ENCODE measurements at regions not wholly inside any gene's neighbourhood (a gene's known extent, or its start where the extent isn't known, plus 50 kb on each side); places are given as distances from the start of the nearest gene placed in this dataset.

DNA sequence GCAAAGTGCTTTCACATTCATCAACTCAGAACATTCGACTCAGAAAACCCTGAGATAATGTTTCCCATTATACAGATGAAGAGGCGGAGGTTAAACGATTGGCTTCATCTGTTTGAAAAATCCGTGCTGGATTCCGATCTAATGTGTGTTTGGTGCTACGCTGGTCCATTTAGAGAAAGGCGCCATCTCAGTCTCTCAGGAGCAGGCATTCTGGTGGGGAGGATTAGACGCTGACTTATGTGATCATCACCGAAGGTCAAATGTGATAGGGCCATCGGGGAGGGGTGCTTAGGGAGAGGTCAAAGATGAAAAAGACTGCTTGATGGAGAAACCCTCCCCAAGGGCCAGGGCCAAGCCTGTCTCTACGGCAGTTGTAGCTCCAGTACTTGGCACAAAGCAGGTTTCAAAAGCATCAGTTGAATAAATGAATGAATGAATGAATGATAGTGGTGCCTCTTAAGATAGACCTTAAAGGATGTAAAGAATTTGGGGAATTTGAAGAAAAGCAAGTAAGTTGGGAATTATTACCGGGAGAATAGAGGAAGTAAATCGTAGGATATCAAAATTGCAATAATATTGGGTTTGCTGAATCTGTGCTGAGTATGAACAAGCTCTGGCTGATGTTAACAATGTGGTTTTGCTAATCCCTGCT is 160.6 kb upstream of the SHB start:
- WGBS, 5 donors = 85 to 91% (median 86%) methylated on average over 13 of the region's 13 CpGs
- Histone ChIP-seq H3K27ac (no peak overlapping the region), H3K4me1 (peaks cover 0 to 20% (median 12%) of the 10 kb centered on the region in 6 donors), H3K27me3 (replicated peaks in 1 of 7) (peaks cover 0 to 62% (median 6%) of the 10 kb centered on the region in 7 donors), H3K36me3 (no peaks in the 10 kb centered on the region), H3K4me3 (no peak overlapping the region), H3K9me3 (no peaks in the 10 kb centered on the region)
- TF ChIP-seq CTCF (IDR thresholded peaks at IDR 0.05 in 8 of 11, conservative IDR thresholded peaks at IDR 0.05 in 3 of 11) (no peak), POLR2AphosphoS5 (IDR thresholded peaks at IDR 0.05) (no peak), POLR2A (IDR thresholded peaks at IDR 0.05) (no peak)
- no peak for DNase-seq
- intact Hi-C loops (cut with DNase I; ENCODE audit: low total_unique reads) = no loop called here

GRCh38 chr9:38229104-38229500 is 160.1 kb upstream of the SHB start:
- H3K36me3 ChIP-seq = no peaks in the 10 kb centered on the region
- DNase-seq = no peak
- H3K4me3 ChIP-seq = no peak overlapping the region
- TF ChIP-seq POLR2AphosphoS5 (IDR thresholded peaks at IDR 0.05) (no peak), POLR2A (IDR thresholded peaks at IDR 0.05) (no peak), CTCF (IDR thresholded peaks at IDR 0.05 in 8 of 11, conservative IDR thresholded peaks at IDR 0.05 in 3 of 11) (no peak)
- WGBS, 5 donors = 84 to 92% (median 86%) methylated on average over 5 of the region's 5 CpGs
- H3K27ac ChIP-seq = no peak overlapping the region
- peaks cover 0 to 60% (median 6%) of the 10 kb centered on the region in 7 donors for H3K27me3 ChIP-seq (replicated peaks in 1 of 7)
- intact Hi-C loops (cut with DNase I; ENCODE audit: low total_unique reads) = no loop called here
- H3K4me1 ChIP-seq = peaks cover 0 to 20% (median 12%) of the 10 kb centered on the region in 6 donors
- H3K9me3 ChIP-seq = no peaks in the 10 kb centered on the region

- intact Hi-C loops (cut with DNase I; ENCODE audit: low total_unique reads) = no loop called here
- no peak overlapping the region for H3K27ac ChIP-seq
- H3K27me3 ChIP-seq (replicated peaks in 1 of 7) = peaks cover 0 to 60% (median 6%) of the 10 kb centered on the region in 7 donors
- H3K36me3 ChIP-seq = no peaks in the 10 kb centered on the region
- TF ChIP-seq POLR2A (IDR thresholded peaks at IDR 0.05) (no peak), CTCF (IDR thresholded peaks at IDR 0.05 in 8 of 11, conservative IDR thresholded peaks at IDR 0.05 in 3 of 11) (no peak), POLR2AphosphoS5 (IDR thresholded peaks at IDR 0.05) (no peak)
- H3K4me3 ChIP-seq = no peak overlapping the region
- H3K4me1 ChIP-seq = peaks cover 0 to 20% (median 12%) of the 10 kb centered on the region in 6 donors
- no peaks in the 10 kb centered on the region for H3K9me3 ChIP-seq
- DNase-seq = no peak
- WGBS, 5 donors = 49 to 63% (median 52%) methylated on average over 13 of the region's 13 CpGs
Observed at GRCh38 chr9:38228331-38229103, 159.5 kb upstream of the SHB start.

DNA sequence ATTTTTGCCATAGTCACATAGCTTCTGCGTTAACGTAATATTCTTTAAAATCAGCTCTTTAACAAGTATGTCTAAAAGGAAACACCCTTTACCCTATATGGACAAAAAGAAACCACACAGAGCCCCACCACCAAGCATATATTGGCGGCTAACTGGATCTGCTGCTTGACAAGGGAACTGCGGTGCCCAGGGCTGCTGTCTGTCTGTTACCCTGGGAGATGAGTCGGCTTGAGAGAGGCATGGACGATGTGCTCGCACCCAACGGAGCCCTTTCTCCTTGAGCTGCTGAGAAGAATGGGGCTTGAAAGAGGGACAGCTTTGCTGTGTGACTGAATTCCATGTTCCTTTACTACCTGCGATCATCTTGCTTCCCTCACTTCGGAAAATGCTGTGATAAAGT is 158.6 kb upstream of the SHB start:
- Histone ChIP-seq H3K36me3 (no peaks in the 10 kb centered on the region), H3K27ac (peak overlapping the region in 3 of 8 donors; percentile 9 to 21 (median 18)), H3K4me3 (peak overlapping the region in 1 of 8 donors; percentile 52), H3K9me3 (no peaks in the 10 kb centered on the region), H3K4me1 (peaks cover 0 to 20% (median 12%) of the 10 kb centered on the region in 6 donors), H3K27me3 (replicated peaks in 1 of 7) (peaks cover 0 to 60% (median 6%) of the 10 kb centered on the region in 7 donors)
- TF ChIP-seq POLR2AphosphoS5 (IDR thresholded peaks at IDR 0.05) (no peak), CTCF (IDR thresholded peaks at IDR 0.05 in 8 of 11, conservative IDR thresholded peaks at IDR 0.05 in 3 of 11) (no peak), POLR2A (IDR thresholded peaks at IDR 0.05) (no peak)
- intact Hi-C loops (cut with DNase I; ENCODE audit: low total_unique reads) = no loop called here
- DNase-seq = no peak
- WGBS, 5 donors = 31 to 39% (median 38%) methylated on average over 10 of the region's 10 CpGs

Data from spleen (tissue), 11 donors.